SU-DHL-6 (cell line): ENCODE measurements at regions not wholly inside any gene's neighbourhood (a gene's known extent, or its start where the extent isn't known, plus 50 kb on each side); places are given as distances from the start of the nearest gene placed in this dataset.

Experiments used
- EZH2phosphoT487 ChIP-seq: fragments of 200-600 bp; sonication (generic), shearing (Covaris generic); conservative IDR thresholded peaks from 2 replicates; pipeline ENCODE4 v1.6.1; 2018; ENCODE audit warnings: mild to moderate bottlenecking, antibody characterized with exemption, low read length, moderate library complexity, mixed read lengths
- TF ChIP-seq, protein P1 (sequence below): fragments of 200-600 bp; sonication (generic); IDR thresholded peaks from one replicate; pipeline ENCODE4 v1.5.1; 2017; ENCODE audit warnings: antibody characterized with exemption, mild to moderate bottlenecking, low read length, moderate library complexity; ENCODE audit not compliant: insufficient read depth, poor library complexity, severe bottlenecking

DNA sequence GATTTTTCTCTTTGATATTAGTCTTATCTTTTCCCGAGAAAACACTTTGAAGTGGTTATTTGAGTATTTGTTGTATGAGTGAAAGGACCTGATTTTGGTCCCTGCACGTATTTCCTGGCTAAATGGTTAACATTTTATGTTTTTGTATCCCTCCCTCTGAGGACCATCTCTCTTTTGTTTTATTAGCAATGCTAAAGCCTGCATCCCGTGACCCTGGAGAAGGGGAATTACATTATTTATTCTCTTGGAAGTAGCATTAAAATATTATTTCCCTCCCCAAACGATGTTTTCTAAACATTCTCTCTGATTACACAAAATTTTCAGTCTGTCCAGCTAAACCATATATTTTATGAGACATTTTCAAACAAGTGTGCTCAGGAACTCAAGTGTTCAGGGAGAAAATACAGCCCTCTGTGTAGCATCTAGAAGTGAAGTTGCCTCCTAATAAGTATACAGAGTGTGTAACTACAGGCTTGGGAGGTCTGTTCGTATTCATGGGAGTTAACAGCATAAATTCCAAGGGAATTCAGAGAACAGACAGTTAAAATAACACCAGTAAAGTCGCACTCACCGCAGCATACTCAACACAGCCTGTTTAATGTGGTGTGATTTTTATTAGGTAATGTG lies 163.8 kb upstream of the NPVF start:
- TF ChIP-seq, protein P1, sequence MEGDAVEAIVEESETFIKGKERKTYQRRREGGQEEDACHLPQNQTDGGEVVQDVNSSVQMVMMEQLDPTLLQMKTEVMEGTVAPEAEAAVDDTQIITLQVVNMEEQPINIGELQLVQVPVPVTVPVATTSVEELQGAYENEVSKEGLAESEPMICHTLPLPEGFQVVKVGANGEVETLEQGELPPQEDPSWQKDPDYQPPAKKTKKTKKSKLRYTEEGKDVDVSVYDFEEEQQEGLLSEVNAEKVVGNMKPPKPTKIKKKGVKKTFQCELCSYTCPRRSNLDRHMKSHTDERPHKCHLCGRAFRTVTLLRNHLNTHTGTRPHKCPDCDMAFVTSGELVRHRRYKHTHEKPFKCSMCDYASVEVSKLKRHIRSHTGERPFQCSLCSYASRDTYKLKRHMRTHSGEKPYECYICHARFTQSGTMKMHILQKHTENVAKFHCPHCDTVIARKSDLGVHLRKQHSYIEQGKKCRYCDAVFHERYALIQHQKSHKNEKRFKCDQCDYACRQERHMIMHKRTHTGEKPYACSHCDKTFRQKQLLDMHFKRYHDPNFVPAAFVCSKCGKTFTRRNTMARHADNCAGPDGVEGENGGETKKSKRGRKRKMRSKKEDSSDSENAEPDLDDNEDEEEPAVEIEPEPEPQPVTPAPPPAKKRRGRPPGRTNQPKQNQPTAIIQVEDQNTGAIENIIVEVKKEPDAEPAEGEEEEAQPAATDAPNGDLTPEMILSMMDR = no peak
- TF ChIP-seq EZH2phosphoT487 = no peak
